WI38 (cell line): ENCODE measurements at regions not wholly inside any gene's neighbourhood (a gene's known extent, or its start where the extent isn't known, plus 50 kb on each side); places are given as distances from the start of the nearest gene placed in this dataset.

Experiments
- H3K4me3 ChIP-seq: 2 replicates; pipeline ENCODE4 v1.5.1; 2011; ENCODE audit warnings: low read depth, mild to moderate bottlenecking, control low read depth, low read length
- TF ChIP-seq, protein P1 (sequence below): IDR thresholded peaks from 2 replicates; pipeline ENCODE4 v1.5.1; 2012; ENCODE audit warnings: low read depth, mild to moderate bottlenecking, control low read depth, low read length

DNA sequence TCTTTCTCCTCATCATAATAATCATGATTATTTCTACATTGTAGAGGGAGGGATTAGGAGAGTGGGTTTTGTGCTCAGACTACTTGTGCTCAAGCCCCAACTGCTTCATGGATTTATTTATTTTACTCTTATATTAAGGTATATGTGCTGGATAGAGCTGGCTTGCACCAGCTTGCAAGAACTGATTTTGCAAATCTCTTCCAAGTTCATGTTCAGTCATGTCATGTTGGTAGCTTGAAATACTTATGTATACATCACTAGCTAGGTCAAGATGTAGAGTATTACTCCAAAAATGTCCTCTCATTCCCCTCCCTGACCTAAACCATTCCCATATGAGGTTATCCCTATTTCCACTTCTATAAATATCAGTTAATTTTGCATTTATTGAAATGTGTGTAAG is 293.9 kb upstream of the RBMS3 start:
- TF ChIP-seq, protein P1, sequence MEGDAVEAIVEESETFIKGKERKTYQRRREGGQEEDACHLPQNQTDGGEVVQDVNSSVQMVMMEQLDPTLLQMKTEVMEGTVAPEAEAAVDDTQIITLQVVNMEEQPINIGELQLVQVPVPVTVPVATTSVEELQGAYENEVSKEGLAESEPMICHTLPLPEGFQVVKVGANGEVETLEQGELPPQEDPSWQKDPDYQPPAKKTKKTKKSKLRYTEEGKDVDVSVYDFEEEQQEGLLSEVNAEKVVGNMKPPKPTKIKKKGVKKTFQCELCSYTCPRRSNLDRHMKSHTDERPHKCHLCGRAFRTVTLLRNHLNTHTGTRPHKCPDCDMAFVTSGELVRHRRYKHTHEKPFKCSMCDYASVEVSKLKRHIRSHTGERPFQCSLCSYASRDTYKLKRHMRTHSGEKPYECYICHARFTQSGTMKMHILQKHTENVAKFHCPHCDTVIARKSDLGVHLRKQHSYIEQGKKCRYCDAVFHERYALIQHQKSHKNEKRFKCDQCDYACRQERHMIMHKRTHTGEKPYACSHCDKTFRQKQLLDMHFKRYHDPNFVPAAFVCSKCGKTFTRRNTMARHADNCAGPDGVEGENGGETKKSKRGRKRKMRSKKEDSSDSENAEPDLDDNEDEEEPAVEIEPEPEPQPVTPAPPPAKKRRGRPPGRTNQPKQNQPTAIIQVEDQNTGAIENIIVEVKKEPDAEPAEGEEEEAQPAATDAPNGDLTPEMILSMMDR: no peak
- H3K4me3 ChIP-seq: no peak overlapping the region

DNA sequence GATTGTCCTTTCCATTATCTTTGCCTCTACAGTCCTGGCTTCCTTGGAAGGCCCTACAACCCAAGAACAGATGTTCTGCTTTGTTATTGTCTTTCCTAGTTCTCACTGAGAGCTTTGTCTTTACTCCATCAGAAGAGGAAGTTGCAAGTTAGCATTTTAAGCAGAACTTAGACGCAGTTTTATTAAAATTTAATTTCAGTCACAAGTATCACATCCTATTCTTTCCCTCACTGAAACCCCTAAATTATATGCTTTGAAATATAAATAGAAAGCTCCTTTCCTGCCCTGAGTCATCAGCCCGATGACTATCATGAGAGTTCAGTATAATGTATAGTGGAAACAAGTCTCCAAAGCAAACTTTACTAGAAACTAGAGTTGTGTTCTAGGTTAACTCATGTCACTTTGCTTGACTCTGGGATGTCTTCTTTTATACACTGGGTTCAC is 291.2 kb upstream of the RBMS3 start:
- TF ChIP-seq, protein P1: no peak
- no peak overlapping the region for H3K4me3 ChIP-seq

DNA sequence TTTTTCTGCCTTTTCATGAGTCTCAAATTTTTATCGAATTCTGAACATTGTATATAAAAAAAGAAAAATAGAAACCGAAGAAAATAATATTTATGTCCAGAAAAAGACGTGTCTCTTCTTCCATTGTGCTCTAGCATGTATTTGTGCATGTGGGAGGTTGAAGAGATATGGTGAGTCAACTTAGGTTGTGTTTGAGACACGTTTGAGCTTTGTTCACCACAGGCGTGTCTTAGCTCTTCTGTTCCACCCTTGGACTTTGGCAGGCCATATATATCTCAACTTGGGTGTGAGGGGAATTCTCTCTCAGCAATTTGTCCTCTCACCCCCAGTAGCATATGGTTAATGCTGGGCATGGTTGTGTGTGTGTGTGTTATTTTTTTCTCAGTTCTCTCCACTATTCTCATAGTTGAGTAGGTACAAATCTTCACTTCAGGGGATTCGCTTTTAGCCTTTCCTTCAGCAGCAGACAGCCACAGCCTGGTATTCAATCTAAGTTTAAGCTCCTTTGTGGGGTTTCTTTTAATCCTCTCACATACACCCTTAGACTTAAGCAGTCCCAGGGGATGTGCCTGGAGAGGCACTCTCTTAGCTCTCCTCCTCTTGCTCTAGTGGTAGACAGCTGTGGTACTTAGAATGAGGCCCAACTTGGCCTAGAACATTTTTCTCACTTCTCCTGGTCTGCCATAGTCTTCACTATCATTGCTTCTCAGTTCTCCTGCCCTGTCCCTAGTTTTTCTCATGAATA is 286.5 kb upstream of the RBMS3 start:
- TF ChIP-seq, protein P1: no peak
- H3K4me3 ChIP-seq: no peak overlapping the region

DNA sequence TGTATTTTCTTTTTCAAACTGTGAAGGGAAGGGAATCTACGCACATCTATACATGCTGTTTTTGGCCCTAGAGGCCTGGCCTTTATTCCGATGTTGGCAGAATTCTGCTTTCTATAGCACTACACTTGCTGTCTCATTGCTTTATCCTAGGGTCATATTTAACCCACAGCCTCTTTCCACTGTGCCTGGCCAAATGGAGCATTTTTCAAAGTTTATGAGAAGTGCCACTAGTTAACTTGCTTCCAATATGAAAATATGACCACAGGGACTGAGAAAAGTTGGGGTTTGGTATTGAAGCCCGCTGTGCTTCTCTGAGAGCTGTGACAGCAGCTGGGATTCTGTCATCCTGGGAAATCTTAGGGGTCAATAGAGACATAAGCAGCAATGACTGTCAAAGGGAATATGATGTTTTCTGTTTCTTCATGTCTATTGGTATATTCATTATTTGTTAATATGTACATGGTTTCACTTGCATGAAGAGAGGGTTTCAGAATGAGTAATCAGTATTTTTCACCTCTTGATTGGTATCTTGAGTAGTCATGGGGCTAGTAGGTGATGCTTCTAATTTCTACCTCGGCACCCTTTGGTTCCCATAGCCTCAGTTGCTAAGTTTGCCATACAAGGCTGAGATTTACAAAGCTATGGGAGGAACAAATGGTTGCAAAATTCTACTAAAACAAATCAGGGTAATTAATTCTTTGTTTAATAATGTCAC is 275.8 kb upstream of the RBMS3 start:
- TF ChIP-seq, protein P1: no peak
- no peak overlapping the region for H3K4me3 ChIP-seq

DNA sequence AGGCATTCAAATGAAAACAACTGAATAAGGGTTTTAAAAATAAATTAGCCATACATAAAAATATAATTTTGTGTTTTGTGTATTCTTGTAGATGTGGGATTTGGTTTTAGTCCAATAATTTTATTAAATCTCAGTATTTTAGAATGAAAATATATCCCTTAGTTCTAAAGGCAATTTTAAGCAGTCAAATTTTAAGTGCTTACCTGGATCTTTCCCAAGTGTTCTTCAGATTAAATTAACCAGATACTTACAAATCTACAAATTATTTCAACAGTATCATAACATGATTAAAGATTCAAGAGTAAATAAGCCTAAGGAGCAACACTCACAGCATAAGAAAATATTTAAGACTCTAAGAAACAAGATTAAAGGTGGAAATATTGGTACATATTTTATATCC is 275.0 kb upstream of the RBMS3 start:
- TF ChIP-seq, protein P1: no peak
- H3K4me3 ChIP-seq: no peak overlapping the region

DNA sequence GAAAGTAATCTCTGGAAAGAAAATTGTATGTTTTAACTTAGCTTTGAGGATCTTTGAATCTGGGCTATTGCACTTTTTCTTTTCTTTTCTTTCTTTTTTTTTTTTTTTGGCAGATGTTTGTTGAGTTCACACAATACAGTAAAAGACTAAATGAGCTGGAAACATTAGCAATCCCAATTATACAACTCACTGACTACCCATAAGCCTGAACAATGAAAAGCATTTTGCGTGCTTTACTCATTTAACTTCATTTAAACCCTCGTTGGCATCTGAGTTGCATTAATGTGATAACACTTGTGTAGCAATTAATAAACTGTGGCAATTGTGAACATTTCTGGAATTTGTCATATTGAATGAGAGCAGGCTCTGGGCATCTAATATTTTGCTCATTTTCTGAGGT is 269.4 kb upstream of the RBMS3 start:
- TF ChIP-seq, protein P1: no peak
- no peak overlapping the region for H3K4me3 ChIP-seq

DNA sequence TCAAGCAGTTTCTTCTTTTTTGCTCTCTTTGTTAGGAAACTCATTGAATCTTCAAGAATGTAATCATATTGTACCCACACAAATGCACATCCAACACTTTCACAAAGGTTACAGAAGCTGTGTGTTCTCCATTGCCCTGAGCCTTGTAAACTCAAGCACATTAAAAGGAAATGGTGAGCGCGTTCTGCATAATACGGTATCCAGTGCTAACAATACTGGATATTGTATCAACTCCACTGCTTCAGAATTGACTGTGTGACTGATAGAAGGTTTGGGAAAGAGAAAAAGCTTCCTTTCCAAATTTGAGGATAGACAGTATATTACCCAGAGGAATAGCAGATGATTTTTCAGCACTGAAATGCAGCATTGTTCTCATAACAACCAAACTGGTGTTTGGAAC is 268.9 kb upstream of the RBMS3 start:
- no peak overlapping the region for H3K4me3 ChIP-seq

More for the DNA sequence above, 268.9 kb upstream of the RBMS3 start:
- TF ChIP-seq, protein P1: no peak
